ENCODE measurements at regions not wholly inside any gene's neighbourhood (a gene's known extent, or its start where the extent isn't known, plus 50 kb on each side); places are given as distances from the start of the nearest gene placed in this dataset.

DNA sequence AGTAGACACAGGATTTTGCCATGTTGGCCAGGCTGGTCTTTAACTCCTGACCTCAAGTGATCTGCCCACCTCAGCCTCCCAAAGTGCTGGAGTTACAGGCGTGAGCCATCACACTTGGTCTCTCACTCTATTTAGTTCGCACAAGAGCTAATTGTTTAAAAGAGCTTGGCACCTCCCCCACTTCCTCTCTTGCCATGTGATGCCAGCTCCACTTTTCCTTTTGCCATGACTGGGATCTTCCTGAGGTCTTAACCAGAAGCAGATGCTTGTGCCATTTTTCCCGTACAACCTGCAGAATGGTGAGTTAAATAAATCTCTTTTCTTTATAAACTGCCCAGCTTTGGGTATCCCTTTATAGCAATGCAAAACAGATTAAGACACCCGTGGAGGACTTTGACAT lies 200.1 kb upstream of the FRMD6 start:
- no peak overlapping the region for H3K4me3 ChIP-seq (ENCODE audit: low read length)
- no peak overlapping the region for H3K4me2 ChIP-seq (ENCODE audit: low read length)
- no peaks in the 10 kb centered on the region for H3F3A ChIP-seq (ENCODE audit: insufficient read depth, low read length, poor library complexity, severe bottlenecking)
- H3K9me3 ChIP-seq (ENCODE audit: low read length): no peaks in the 10 kb centered on the region
- TF ChIP-seq EZH2 (IDR thresholded peaks at IDR 0.05; ENCODE audit: borderline replicate concordance, insufficient read depth, low read length, poor library complexity, severe bottlenecking): no peak
- TF ChIP-seq, protein P1, sequence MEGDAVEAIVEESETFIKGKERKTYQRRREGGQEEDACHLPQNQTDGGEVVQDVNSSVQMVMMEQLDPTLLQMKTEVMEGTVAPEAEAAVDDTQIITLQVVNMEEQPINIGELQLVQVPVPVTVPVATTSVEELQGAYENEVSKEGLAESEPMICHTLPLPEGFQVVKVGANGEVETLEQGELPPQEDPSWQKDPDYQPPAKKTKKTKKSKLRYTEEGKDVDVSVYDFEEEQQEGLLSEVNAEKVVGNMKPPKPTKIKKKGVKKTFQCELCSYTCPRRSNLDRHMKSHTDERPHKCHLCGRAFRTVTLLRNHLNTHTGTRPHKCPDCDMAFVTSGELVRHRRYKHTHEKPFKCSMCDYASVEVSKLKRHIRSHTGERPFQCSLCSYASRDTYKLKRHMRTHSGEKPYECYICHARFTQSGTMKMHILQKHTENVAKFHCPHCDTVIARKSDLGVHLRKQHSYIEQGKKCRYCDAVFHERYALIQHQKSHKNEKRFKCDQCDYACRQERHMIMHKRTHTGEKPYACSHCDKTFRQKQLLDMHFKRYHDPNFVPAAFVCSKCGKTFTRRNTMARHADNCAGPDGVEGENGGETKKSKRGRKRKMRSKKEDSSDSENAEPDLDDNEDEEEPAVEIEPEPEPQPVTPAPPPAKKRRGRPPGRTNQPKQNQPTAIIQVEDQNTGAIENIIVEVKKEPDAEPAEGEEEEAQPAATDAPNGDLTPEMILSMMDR (IDR thresholded peaks at IDR 0.05; ENCODE audit: poor library complexity, severe bottlenecking): no peak
- TF ChIP-seq, protein P2, sequence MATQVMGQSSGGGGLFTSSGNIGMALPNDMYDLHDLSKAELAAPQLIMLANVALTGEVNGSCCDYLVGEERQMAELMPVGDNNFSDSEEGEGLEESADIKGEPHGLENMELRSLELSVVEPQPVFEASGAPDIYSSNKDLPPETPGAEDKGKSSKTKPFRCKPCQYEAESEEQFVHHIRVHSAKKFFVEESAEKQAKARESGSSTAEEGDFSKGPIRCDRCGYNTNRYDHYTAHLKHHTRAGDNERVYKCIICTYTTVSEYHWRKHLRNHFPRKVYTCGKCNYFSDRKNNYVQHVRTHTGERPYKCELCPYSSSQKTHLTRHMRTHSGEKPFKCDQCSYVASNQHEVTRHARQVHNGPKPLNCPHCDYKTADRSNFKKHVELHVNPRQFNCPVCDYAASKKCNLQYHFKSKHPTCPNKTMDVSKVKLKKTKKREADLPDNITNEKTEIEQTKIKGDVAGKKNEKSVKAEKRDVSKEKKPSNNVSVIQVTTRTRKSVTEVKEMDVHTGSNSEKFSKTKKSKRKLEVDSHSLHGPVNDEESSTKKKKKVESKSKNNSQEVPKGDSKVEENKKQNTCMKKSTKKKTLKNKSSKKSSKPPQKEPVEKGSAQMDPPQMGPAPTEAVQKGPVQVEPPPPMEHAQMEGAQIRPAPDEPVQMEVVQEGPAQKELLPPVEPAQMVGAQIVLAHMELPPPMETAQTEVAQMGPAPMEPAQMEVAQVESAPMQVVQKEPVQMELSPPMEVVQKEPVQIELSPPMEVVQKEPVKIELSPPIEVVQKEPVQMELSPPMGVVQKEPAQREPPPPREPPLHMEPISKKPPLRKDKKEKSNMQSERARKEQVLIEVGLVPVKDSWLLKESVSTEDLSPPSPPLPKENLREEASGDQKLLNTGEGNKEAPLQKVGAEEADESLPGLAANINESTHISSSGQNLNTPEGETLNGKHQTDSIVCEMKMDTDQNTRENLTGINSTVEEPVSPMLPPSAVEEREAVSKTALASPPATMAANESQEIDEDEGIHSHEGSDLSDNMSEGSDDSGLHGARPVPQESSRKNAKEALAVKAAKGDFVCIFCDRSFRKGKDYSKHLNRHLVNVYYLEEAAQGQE (IDR thresholded peaks at IDR 0.05; ENCODE audit: borderline replicate concordance): no peak
- no peak for TF ChIP-seq EP300 (conservative IDR thresholded peaks at IDR 0.05; ENCODE audit: poor library complexity, severe bottlenecking)
- TF ChIP-seq TAF1 (IDR thresholded peaks at IDR 0.05; ENCODE audit: low read depth): no peak
- no peak for TF ChIP-seq MXI1 (conservative IDR thresholded peaks at IDR 0.05; ENCODE audit: poor library complexity, severe bottlenecking)
- TF ChIP-seq POLR2AphosphoS5 (IDR thresholded peaks at IDR 0.05): no peak
- TF ChIP-seq SMC3 (conservative IDR thresholded peaks at IDR 0.05; ENCODE audit: poor library complexity): no peak
- no peak for TF ChIP-seq RAD21 (conservative IDR thresholded peaks at IDR 0.05)
- H3K36me3 ChIP-seq (ENCODE audit: insufficient read depth, low read length): no peaks in the 10 kb centered on the region
- H3K27ac ChIP-seq (ENCODE audit: low read length): no peak overlapping the region
- no peaks in the 10 kb centered on the region for H3K79me2 ChIP-seq (replicated peaks; ENCODE audit: insufficient read depth, low read length)
- H3K9me2 ChIP-seq (ENCODE audit: insufficient read depth, low read length): no peaks in the 10 kb centered on the region
- no peaks in the 10 kb centered on the region for H3K27me3 ChIP-seq (ENCODE audit: insufficient read depth, low read depth, low read length)
- H4K20me1 ChIP-seq (ENCODE audit: insufficient read depth): no peaks in the 10 kb centered on the region
- no peak overlapping the region for H3K9ac ChIP-seq (ENCODE audit: low read length)
- no peak overlapping the region for H2AFZ ChIP-seq (ENCODE audit: low read depth, low read length)

DNA sequence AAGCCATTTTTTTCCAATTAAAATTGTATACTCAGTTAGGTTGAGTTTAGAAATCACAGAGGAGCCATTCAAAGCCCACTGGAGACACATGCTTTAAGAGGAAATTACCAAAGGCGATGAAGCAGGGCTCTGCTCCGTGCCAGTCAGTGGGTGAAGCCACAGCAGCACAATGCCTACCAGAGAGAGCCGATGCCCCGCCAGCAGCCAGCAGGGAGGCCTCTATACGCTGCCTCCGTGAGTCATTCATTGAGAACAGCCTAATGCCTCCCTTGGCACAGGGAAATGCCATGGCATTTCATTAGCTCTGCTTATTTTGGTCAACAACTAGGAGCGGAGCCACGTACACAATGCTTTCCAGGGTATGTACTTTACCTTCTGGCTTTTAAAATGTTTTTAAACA lies 197.8 kb upstream of the FRMD6 start:
- no peak overlapping the region for H3K27ac ChIP-seq (ENCODE audit: low read length)

More for the DNA sequence above, 197.8 kb upstream of the FRMD6 start:
- H3F3A ChIP-seq (ENCODE audit: insufficient read depth, low read length, poor library complexity, severe bottlenecking): no peaks in the 10 kb centered on the region
- no peaks in the 10 kb centered on the region for H3K9me3 ChIP-seq (ENCODE audit: low read length)
- no peaks in the 10 kb centered on the region for H3K27me3 ChIP-seq (ENCODE audit: insufficient read depth, low read depth, low read length)
- H3K4me2 ChIP-seq (ENCODE audit: low read length): no peak overlapping the region
- no peaks in the 10 kb centered on the region for H3K36me3 ChIP-seq (ENCODE audit: insufficient read depth, low read length)
- no peak overlapping the region for H3K4me3 ChIP-seq (ENCODE audit: low read length)
- no peak for TF ChIP-seq TAF1 (IDR thresholded peaks at IDR 0.05; ENCODE audit: low read depth)
- TF ChIP-seq, protein P2 (IDR thresholded peaks at IDR 0.05; ENCODE audit: borderline replicate concordance): no peak
- TF ChIP-seq, protein P1 (IDR thresholded peaks at IDR 0.05; ENCODE audit: poor library complexity, severe bottlenecking): no peak
- H3K9ac ChIP-seq (ENCODE audit: low read length): no peak overlapping the region
- H3K79me2 ChIP-seq (replicated peaks; ENCODE audit: insufficient read depth, low read length): no peaks in the 10 kb centered on the region
- H4K20me1 ChIP-seq (ENCODE audit: insufficient read depth): no peaks in the 10 kb centered on the region
- no peak overlapping the region for H2AFZ ChIP-seq (ENCODE audit: low read depth, low read length)
- no peaks in the 10 kb centered on the region for H3K9me2 ChIP-seq (ENCODE audit: insufficient read depth, low read length)
